GM12865 (cell line): ENCODE measurements at regions not wholly inside any gene's neighbourhood (a gene's known extent, or its start where the extent isn't known, plus 50 kb on each side); places are given as distances from the start of the nearest gene placed in this dataset.
"Not testable (repeated sequence)": the region's sequence is repeated elsewhere in the genome, so short reads cannot be mapped to it uniquely, and the experiment has no call there.

Source experiments
- DNase-seq: peaks from one replicate; pipeline ENCODE4 v3.0.0; 2010; ENCODE audit warnings: low read depth
- H3K4me3 ChIP-seq: 2 replicates; pipeline ENCODE4 v1.5.1; 2011; ENCODE audit warnings: mild to moderate bottlenecking, low read depth, low read length, control low read depth
- TF ChIP-seq, protein P1 (sequence below): IDR thresholded peaks from 2 replicates; pipeline ENCODE4 v1.5.1; 2011; ENCODE audit warnings: low read length, control low read depth, low read depth, inconsistent platforms; ENCODE audit not compliant: insufficient read depth; ENCODE audit errors: missing control alignments

- TF ChIP-seq, protein P1, sequence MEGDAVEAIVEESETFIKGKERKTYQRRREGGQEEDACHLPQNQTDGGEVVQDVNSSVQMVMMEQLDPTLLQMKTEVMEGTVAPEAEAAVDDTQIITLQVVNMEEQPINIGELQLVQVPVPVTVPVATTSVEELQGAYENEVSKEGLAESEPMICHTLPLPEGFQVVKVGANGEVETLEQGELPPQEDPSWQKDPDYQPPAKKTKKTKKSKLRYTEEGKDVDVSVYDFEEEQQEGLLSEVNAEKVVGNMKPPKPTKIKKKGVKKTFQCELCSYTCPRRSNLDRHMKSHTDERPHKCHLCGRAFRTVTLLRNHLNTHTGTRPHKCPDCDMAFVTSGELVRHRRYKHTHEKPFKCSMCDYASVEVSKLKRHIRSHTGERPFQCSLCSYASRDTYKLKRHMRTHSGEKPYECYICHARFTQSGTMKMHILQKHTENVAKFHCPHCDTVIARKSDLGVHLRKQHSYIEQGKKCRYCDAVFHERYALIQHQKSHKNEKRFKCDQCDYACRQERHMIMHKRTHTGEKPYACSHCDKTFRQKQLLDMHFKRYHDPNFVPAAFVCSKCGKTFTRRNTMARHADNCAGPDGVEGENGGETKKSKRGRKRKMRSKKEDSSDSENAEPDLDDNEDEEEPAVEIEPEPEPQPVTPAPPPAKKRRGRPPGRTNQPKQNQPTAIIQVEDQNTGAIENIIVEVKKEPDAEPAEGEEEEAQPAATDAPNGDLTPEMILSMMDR, result no peak
- peak; percentile 5 for DNase-seq
- H3K4me3 ChIP-seq, result no peak overlapping the region
Observed at GRCh38 chr3:15899388-15899787, 101.6 kb upstream of the ANKRD28 start.

GRCh38 chr3:15903164-15903563 lies 105.4 kb upstream of the ANKRD28 start:
- TF ChIP-seq, protein P1, result no peak
- H3K4me3 ChIP-seq, result no peak overlapping the region
- no peak for DNase-seq

DNA sequence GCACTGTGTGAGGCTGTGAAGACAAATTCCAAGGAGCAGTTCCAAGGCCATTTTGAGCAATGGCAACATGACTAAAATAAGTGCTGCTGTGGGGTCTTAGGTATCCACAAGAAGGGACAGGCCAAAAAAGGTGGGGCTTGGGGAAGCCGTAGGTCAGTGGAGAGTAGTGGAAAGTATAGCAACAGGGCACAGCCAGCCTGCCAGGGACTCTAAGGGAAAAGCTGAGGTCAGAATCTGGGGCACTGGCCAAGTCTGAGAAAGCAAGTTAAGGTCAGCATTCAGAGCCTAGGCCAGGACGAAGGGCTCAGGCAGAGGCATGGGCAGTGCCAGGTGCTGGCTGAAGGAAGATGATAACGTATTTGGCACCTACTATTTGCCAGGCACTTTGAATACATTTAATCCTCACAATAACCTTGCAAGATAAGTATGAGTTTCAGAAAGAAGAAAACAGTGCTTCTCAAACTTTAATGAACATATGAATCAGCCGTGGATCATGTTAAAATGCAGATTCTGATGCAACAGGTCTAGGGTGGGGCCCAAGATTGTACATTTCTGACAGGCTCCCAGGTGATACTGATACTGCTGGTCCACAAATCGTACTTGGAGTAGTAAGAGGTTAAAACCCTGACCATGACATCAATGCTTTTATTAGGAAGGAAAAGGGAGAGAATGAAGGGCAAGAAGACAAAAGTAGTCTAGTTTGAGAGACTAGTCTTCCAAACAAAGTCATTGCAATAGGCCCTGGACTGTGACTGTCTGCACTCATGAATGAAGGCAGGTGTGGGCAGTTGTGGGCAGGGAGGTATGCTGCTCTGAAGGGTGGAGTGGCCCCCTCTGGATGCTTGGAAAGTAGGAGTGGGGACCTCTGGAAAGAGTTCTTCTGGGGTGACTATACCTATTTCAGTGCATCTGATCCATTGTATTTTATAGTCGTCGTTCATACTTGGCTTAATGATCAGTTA lies 106.3 kb upstream of the ANKRD28 start:
- DNase-seq, result no peak
- no peak overlapping the region for H3K4me3 ChIP-seq
- TF ChIP-seq, protein P1, result no peak

GRCh38 chr3:15905041-15905440 lies 107.3 kb upstream of the ANKRD28 start:
- DNase-seq, result no peak
- no peak overlapping the region for H3K4me3 ChIP-seq
- TF ChIP-seq, protein P1, result no peak

GRCh38 chr3:15907403-15907802 lies 109.6 kb upstream of the ANKRD28 start:
- not testable (repeated sequence) for H3K4me3 ChIP-seq, DNase-seq

- DNase-seq, result no peak
Observed at GRCh38 chr3:15918988-15919387, 121.2 kb upstream of the ANKRD28 start.

GRCh38 chr3:15919971-15920370 lies 122.2 kb upstream of the ANKRD28 start:
- TF ChIP-seq, protein P1, result no peak
- H3K4me3 ChIP-seq, result no peak overlapping the region
- no peak for DNase-seq

More at GRCh38 chr3:15918988-15919387, 121.2 kb upstream of the ANKRD28 start:
- TF ChIP-seq, protein P1, result no peak
- no peak overlapping the region for H3K4me3 ChIP-seq
